Loucy (cell line): ENCODE measurements at regions not wholly inside any gene's neighbourhood (a gene's known extent, or its start where the extent isn't known, plus 50 kb on each side); places are given as distances from the start of the nearest gene placed in this dataset.

ENCODE experiments used
- H2AFZ ChIP-seq: fragments of 200-600 bp; sonication (generic); 2 replicates; pipeline ENCODE4 v1.6.0; 2016; ENCODE audit warnings: antibody characterized with exemption, mild to moderate bottlenecking, low read length, moderate library complexity
- H3F3A ChIP-seq: fragments of 200-600 bp; 2 replicates; pipeline ENCODE4 v1.6.0; 2016; ENCODE audit warnings: antibody characterized with exemption, low read depth, mild to moderate bottlenecking
- H3K27me3 ChIP-seq: fragments of 200-600 bp; sonication (generic); 2 replicates; pipeline ENCODE4 v1.6.1; 2014; ENCODE audit warnings: low read length, mild to moderate bottlenecking; ENCODE audit not compliant: insufficient read depth, poor library complexity, severe bottlenecking
- H3K36me3 ChIP-seq: fragments of 200-600 bp; sonication (generic); 2 replicates; pipeline ENCODE4 v1.6.1; 2016; ENCODE audit warnings: low read length; ENCODE audit not compliant: insufficient read depth
- H3K4me1 ChIP-seq: fragments of 200-600 bp; sonication (generic); 2 replicates; pipeline ENCODE4 v1.5.1; 2014; ENCODE audit warnings: low read length, mild to moderate bottlenecking; ENCODE audit not compliant: insufficient read depth, poor library complexity, severe bottlenecking
- H3K4me2 ChIP-seq: fragments of 200-600 bp; sonication (generic); 2 replicates; pipeline ENCODE4 v1.6.0; 2014; ENCODE audit warnings: antibody characterized with exemption, low read length, low read depth, mild to moderate bottlenecking; ENCODE audit not compliant: poor library complexity, severe bottlenecking
- H3K4me3 ChIP-seq: fragments of 200-600 bp; sonication (generic); 2 replicates; pipeline ENCODE4 v1.5.1; 2014; ENCODE audit warnings: low read length, mild to moderate bottlenecking, mixed read lengths; ENCODE audit not compliant: poor library complexity, severe bottlenecking
- H3K79me2 ChIP-seq: fragments of 200-600 bp; sonication (generic); 2 replicates; pipeline ENCODE4 v1.6.1; 2014; ENCODE audit warnings: low read length; ENCODE audit not compliant: insufficient read depth
- H3K9ac ChIP-seq: fragments of 200-600 bp; sonication (generic); 2 replicates; pipeline ENCODE4 v1.6.0; 2014; ENCODE audit warnings: mild to moderate bottlenecking, low read depth, low read length, moderate library complexity; ENCODE audit not compliant: poor library complexity, severe bottlenecking
- H3K9me2 ChIP-seq: fragments of 200-600 bp; sonication (generic); replicated peaks from 2 replicates; pipeline ENCODE4 v1.6.1; 2016; ENCODE audit warnings: low read depth, low read length, mixed read lengths
- H3K9me3 ChIP-seq: fragments of 200-600 bp; sonication (generic); 2 replicates; pipeline ENCODE4 v1.6.1; 2014; ENCODE audit warnings: mild to moderate bottlenecking, antibody characterized with exemption, low read length, low read depth; ENCODE audit not compliant: insufficient read depth
- H4K20me1 ChIP-seq: fragments of 200-600 bp; sonication (generic); 2 replicates; pipeline ENCODE4 v1.6.0; 2014; ENCODE audit warnings: antibody characterized with exemption, low read length, mild to moderate bottlenecking; ENCODE audit not compliant: insufficient read depth, poor library complexity, severe bottlenecking
- CTCF ChIP-seq: fragments of 200-600 bp; sonication (generic); conservative IDR thresholded peaks from 2 replicates; pipeline ENCODE4 v1.5.1; 2014; ENCODE audit warnings: mild to moderate bottlenecking, antibody characterized with exemption, low read length
- EZH2phosphoT487 ChIP-seq: fragments of 200-600 bp; IDR thresholded peaks from 2 replicates; pipeline ENCODE4 v1.6.1; 2018; ENCODE audit warnings: antibody characterized with exemption, mild to moderate bottlenecking, moderate library complexity, borderline replicate concordance

- no peaks in the 10 kb centered on the region for H3K36me3 ChIP-seq
- no peak overlapping the region for H2AFZ ChIP-seq
- no peaks in the 10 kb centered on the region for H3K27me3 ChIP-seq
- peaks cover 9% of the 10 kb centered on the region for H3K4me1 ChIP-seq
- H3K4me2 ChIP-seq = no peak overlapping the region
- no peak overlapping the region for H3K4me3 ChIP-seq
- H3K9ac ChIP-seq = no peak overlapping the region
- no peaks in the 10 kb centered on the region for H3K79me2 ChIP-seq
- no peaks in the 10 kb centered on the region for H3F3A ChIP-seq
- H4K20me1 ChIP-seq = no peaks in the 10 kb centered on the region
- H3K9me2 ChIP-seq = no peaks in the 10 kb centered on the region
- no peak for TF ChIP-seq EZH2phosphoT487
- no peak for TF ChIP-seq CTCF
- no peaks in the 10 kb centered on the region for H3K9me3 ChIP-seq
Measured at GRCh38 chr18:1468550-1468949, 563.9 kb downstream of the ADCYAP1 start.

- H4K20me1 ChIP-seq = no peaks in the 10 kb centered on the region
- H3K27me3 ChIP-seq = no peaks in the 10 kb centered on the region
- H3K4me1 ChIP-seq = no peaks in the 10 kb centered on the region
- H3K9me2 ChIP-seq = no peaks in the 10 kb centered on the region
- no peaks in the 10 kb centered on the region for H3K79me2 ChIP-seq
- H3F3A ChIP-seq = no peaks in the 10 kb centered on the region
- H3K4me2 ChIP-seq = no peak overlapping the region
- H3K4me3 ChIP-seq = no peak overlapping the region
- no peak overlapping the region for H2AFZ ChIP-seq
- no peaks in the 10 kb centered on the region for H3K9me3 ChIP-seq
- H3K36me3 ChIP-seq = no peaks in the 10 kb centered on the region
- no peak for TF ChIP-seq CTCF
- TF ChIP-seq EZH2phosphoT487 = no peak
- H3K9ac ChIP-seq = no peak overlapping the region
Measured at GRCh38 chr18:1475867-1476266, 571.2 kb downstream of the ADCYAP1 start.

GRCh38 chr18:1480309-1480708 lies 575.6 kb downstream of the ADCYAP1 start:
- Histone ChIP-seq H3F3A (no peaks in the 10 kb centered on the region), H3K79me2 (no peaks in the 10 kb centered on the region), H3K9ac (no peak overlapping the region), H3K4me1 (no peaks in the 10 kb centered on the region), H2AFZ (no peak overlapping the region), H4K20me1 (no peaks in the 10 kb centered on the region), H3K27me3 (no peaks in the 10 kb centered on the region), H3K4me2 (no peak overlapping the region), H3K4me3 (no peak overlapping the region), H3K9me2 (no peaks in the 10 kb centered on the region), H3K36me3 (no peaks in the 10 kb centered on the region), H3K9me3 (no peaks in the 10 kb centered on the region)
- TF ChIP-seq EZH2phosphoT487 = no peak
- no peak for TF ChIP-seq CTCF
